ENCODE measurements at regions not wholly inside any gene's neighbourhood (a gene's known extent, or its start where the extent isn't known, plus 50 kb on each side); places are given as distances from the start of the nearest gene placed in this dataset.

GRCh38 chr14:99066378-99066777 lies 205.6 kb downstream of the BCL11B start (continued):
- TF ChIP-seq IRF3 (IDR thresholded peaks at IDR 0.05; ENCODE audit: low read depth, low read length) (no peak), EP300 (IDR thresholded peaks at IDR 0.05; ENCODE audit: borderline replicate concordance in 1 of 2, low read depth in 1 of 2, low read length in 1 of 2) (no peak), SMC3 (IDR thresholded peaks at IDR 0.05; ENCODE audit: low read depth, low read length) (no peak), FOXM1 (IDR thresholded peaks at IDR 0.05; ENCODE audit: low read depth) (no peak), TCF12 (IDR thresholded peaks at IDR 0.05) (no peak), MAX (IDR thresholded peaks at IDR 0.05; ENCODE audit: low read depth) (no peak), MXI1 (IDR thresholded peaks at IDR 0.05; ENCODE audit: low read depth, low read length) (no peak)

DNA sequence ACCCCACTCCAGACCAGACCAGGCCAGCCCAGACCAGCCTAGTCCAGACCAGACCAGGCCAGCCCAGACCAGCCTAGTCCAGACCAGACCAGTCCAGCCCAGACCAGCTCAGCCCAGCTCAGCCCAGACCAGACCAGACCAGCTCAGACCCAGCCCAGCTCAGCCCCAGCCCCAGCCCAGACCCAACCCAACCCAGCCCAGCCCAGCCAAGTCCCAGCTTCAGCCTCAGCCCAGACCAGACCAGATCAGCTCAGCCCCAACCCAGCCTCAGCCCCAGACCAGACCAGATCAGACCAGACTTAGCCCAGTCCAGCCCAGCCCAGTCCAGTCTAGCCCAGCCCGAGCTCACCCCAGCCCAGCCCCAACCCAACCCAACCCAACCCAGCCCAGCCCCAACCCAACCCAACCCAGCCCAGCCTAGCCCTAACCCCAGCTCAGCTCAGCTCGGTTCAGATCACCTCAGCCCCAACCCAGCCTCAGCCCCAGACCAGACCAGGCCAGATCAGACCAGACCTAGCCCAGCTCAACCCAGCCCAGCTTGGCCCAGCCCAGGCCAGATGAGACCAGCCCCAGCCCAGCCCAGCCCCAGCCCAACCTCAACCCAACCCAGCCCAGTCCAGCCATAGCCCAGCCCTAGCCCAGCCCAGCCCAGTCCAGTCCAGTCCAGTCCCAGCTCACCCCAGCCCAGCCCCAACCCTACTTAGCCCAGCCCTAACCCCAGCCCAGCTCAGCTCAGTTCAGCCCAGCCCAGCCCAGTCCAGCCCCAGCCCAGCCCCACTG lies 204.7 kb downstream of the BCL11B start:
- Histone ChIP-seq H3K4me3 (ENCODE audit: low read depth in 2 of 2, low read length in 1 of 2) (no peak overlapping the region), H3K79me2 (ENCODE audit: insufficient read depth) (no peaks in the 10 kb centered on the region), H3K27ac (ENCODE audit: low read depth in 2 of 2, low read length in 1 of 2) (no peak overlapping the region), H3K4me1 (ENCODE audit: control insufficient read depth in 1 of 2, insufficient read depth in 2 of 2, low read depth in 1 of 2, low read length in 1 of 2) (no peaks in the 10 kb centered on the region), H3F3A (replicated peaks; ENCODE audit: insufficient read depth) (no peaks in the 10 kb centered on the region), H3K27me3 (ENCODE audit: insufficient read depth) (peaks cover 22% of the 10 kb centered on the region), H3K9me3 (no peaks in the 10 kb centered on the region), H3K9me2 (no peaks in the 10 kb centered on the region), H4K20me1 (ENCODE audit: insufficient read depth) (no peaks in the 10 kb centered on the region), H2AFZ (ENCODE audit: low read depth) (no peak overlapping the region), H3K4me2 (no peak overlapping the region), H3K9ac (no peak overlapping the region), H3K36me3 (replicated peaks in 1 of 2; ENCODE audit: control insufficient read depth in 1 of 2, insufficient read depth in 2 of 2, low read length in 1 of 2) (no peaks in the 10 kb centered on the region)
- ChIA-PET CTCF (no interaction called here), POLR2A (no interaction called here)
- no CpG with 5 or more reads among the region's 2 CpGs for WGBS (ENCODE audit: low lambda C conversion rate)
- TF ChIP-seq GATA2 (CRISPR knock-in tag; IDR thresholded peaks at IDR 0.05) (no peak), NFIC (IDR thresholded peaks at IDR 0.05; ENCODE audit: borderline replicate concordance) (no peak), EZH2phosphoT487 (IDR thresholded peaks at IDR 0.05; ENCODE audit: borderline replicate concordance, low read depth) (no peak), RXRA (IDR thresholded peaks at IDR 0.05; ENCODE audit: borderline replicate concordance, low read depth) (no peak), GABPA (IDR thresholded peaks at IDR 0.05; ENCODE audit: low read depth) (no peak), USF1 (IDR thresholded peaks at IDR 0.05; ENCODE audit: borderline replicate concordance, low read depth) (no peak), TCF12 (IDR thresholded peaks at IDR 0.05) (no peak), MEF2A (IDR thresholded peaks at IDR 0.05; ENCODE audit: borderline replicate concordance, low read depth) (no peak), TAF1 (IDR thresholded peaks at IDR 0.05; ENCODE audit: borderline replicate concordance, low read depth, low read length) (no peak), MAX (IDR thresholded peaks at IDR 0.05; ENCODE audit: low read depth) (no peak)
- TF ChIP-seq, protein P1, sequence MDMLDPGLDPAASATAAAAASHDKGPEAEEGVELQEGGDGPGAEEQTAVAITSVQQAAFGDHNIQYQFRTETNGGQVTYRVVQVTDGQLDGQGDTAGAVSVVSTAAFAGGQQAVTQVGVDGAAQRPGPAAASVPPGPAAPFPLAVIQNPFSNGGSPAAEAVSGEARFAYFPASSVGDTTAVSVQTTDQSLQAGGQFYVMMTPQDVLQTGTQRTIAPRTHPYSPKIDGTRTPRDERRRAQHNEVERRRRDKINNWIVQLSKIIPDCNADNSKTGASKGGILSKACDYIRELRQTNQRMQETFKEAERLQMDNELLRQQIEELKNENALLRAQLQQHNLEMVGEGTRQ (IDR thresholded peaks at IDR 0.05; ENCODE audit: borderline replicate concordance, low read depth, low read length), result no peak
- no peak for DNase-seq

Measured in SK-N-SH (cell line).